GM21576 (cell line): ENCODE measurements at regions not wholly inside any gene's neighbourhood (a gene's known extent, or its start where the extent isn't known, plus 50 kb on each side); places are given as distances from the start of the nearest gene placed in this dataset.
A peak's percentile ranks its signal among the peaks of the same experiment; 100 is the strongest.

Source experiments
- ATAC-seq: cut with Tn5 transposase; IDR thresholded peaks from one replicate; pipeline ENCODE4 v1.9.1; 2021; ENCODE audit warnings: mild to moderate bottlenecking, moderate library complexity; ENCODE audit not compliant: unreplicated experiment

- no peak for ATAC-seq
These were observed 290.3 kb upstream of the ID2 start for GRCh38 chr2:8391584-8391983.

- ATAC-seq = no peak
These were observed 289.6 kb upstream of the ID2 start for GRCh38 chr2:8392098-8392866.

- no peak for ATAC-seq
These were observed 288.4 kb upstream of the ID2 start for GRCh38 chr2:8393506-8393905.

GRCh38 chr2:8394131-8394530, 287.7 kb upstream of the ID2 start:
- no peak for ATAC-seq

GRCh38 chr2:8394569-8395359, 287.1 kb upstream of the ID2 start:
- ATAC-seq = no peak

GRCh38 chr2:8395718-8396117, 286.1 kb upstream of the ID2 start:
- no peak for ATAC-seq

- ATAC-seq = no peak
These were observed 283.7 kb upstream of the ID2 start for GRCh38 chr2:8398040-8398668.

- no peak for ATAC-seq
These were observed 282.1 kb upstream of the ID2 start for GRCh38 chr2:8399731-8400130.

GRCh38 chr2:8400196-8400595, 281.7 kb upstream of the ID2 start:
- ATAC-seq = no peak

GRCh38 chr2:8402222-8402621, 279.6 kb upstream of the ID2 start:
- no peak for ATAC-seq

GRCh38 chr2:8403876-8404275, 278.0 kb upstream of the ID2 start:
- no peak for ATAC-seq

- no peak for ATAC-seq
These were observed 276.5 kb upstream of the ID2 start for GRCh38 chr2:8405334-8405733.

- ATAC-seq = no peak
These were observed 275.6 kb upstream of the ID2 start for GRCh38 chr2:8406271-8406670.

GRCh38 chr2:8407332-8407731, 274.5 kb upstream of the ID2 start:
- no peak for ATAC-seq

GRCh38 chr2:8408560-8409460, 273.0 kb upstream of the ID2 start:
- peak; percentile 89 for ATAC-seq

- no peak for ATAC-seq
These were observed 272.2 kb upstream of the ID2 start for GRCh38 chr2:8409461-8410260.

GRCh38 chr2:8412082-8412481, 269.8 kb upstream of the ID2 start:
- no peak for ATAC-seq

GRCh38 chr2:8412586-8412985, 269.3 kb upstream of the ID2 start:
- ATAC-seq = no peak

- no peak for ATAC-seq
These were observed 268.2 kb upstream of the ID2 start for GRCh38 chr2:8413589-8414135.
